Vagina (tissue), 2 donors: ENCODE measurements at regions not wholly inside any gene's neighbourhood (a gene's known extent, or its start where the extent isn't known, plus 50 kb on each side); places are given as distances from the start of the nearest gene placed in this dataset.

ENCODE experiments used
- CTCF ChIP-seq, 3 experiments: fragments of 450-650 bp in 2 of 3; fragments of 200-600 bp in 1 of 3; sonication (generic) in 1 of 3; IDR thresholded peaks; one replicate each; pipeline ENCODE4 v1.5.1; 2017 to 2019; ENCODE audit warnings: antibody characterized with exemption in 3 of 3, mild to moderate bottlenecking in 2 of 3, moderate library complexity in 2 of 3
- POLR2A ChIP-seq, 2 donors: fragments of 450-650 bp; IDR thresholded peaks; one replicate each; pipeline ENCODE4 v1.6.1; 2017; ENCODE audit warnings: antibody characterized with exemption in 2 of 2, mild to moderate bottlenecking in 2 of 2, moderate library complexity in 2 of 2

GRCh38 chr16:59161679-59162078 lies 427.6 kb upstream of the GOT2 start:
- TF ChIP-seq CTCF (IDR thresholded peaks at IDR 0.05): no peak
- TF ChIP-seq POLR2A (IDR thresholded peaks at IDR 0.05): no peak
